ENCODE measurements at regions not wholly inside any gene's neighbourhood (a gene's known extent, or its start where the extent isn't known, plus 50 kb on each side); places are given as distances from the start of the nearest gene placed in this dataset.

DNA sequence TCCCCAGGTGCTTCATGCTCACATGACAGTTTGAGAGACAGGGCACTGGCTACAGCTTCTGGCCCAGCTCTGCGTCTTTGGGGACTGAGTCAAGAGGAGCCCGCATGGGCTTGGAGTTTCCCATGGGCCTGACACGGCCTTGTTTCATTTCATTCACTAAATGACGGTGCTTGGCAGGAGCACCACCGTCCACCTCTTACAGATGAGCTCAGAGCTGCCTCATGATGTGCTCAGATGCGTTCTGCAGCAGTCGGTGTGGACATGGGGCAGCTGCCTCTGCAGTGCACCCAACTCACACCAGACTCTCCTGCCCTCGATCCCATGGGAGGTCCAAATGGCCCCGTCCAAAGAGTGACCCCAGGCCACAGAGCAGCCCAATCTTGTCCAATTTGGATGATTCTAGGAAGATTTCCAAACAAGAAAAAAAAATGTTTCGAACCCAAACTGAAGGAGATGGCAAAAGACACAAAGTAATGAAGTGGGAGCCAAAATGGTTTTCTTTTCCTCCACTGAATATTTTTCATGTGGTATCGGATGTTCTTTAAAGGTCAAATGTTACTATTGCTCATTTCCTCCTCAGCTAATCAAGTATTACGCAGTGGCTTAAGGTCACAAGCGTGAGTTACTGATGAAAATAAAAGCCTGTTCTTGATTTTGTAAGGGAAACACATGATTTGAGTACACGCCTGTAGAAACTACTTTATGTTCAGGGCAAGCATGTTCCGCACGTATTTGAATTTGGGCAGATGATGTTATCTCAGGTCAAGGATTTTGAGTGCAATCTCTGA, 524.2 kb downstream of the CDH26 start:
- TF ChIP-seq, protein P1, sequence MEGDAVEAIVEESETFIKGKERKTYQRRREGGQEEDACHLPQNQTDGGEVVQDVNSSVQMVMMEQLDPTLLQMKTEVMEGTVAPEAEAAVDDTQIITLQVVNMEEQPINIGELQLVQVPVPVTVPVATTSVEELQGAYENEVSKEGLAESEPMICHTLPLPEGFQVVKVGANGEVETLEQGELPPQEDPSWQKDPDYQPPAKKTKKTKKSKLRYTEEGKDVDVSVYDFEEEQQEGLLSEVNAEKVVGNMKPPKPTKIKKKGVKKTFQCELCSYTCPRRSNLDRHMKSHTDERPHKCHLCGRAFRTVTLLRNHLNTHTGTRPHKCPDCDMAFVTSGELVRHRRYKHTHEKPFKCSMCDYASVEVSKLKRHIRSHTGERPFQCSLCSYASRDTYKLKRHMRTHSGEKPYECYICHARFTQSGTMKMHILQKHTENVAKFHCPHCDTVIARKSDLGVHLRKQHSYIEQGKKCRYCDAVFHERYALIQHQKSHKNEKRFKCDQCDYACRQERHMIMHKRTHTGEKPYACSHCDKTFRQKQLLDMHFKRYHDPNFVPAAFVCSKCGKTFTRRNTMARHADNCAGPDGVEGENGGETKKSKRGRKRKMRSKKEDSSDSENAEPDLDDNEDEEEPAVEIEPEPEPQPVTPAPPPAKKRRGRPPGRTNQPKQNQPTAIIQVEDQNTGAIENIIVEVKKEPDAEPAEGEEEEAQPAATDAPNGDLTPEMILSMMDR (IDR thresholded peaks at IDR 0.05; ENCODE audit: insufficient read depth, low read depth, low read length) = no peak
- TF ChIP-seq EZH2 (IDR thresholded peaks at IDR 0.05; ENCODE audit: insufficient read depth, low read length) = no peak

All from astrocyte (in vitro differentiated cells and primary cell).